ENCODE measurements at regions not wholly inside any gene's neighbourhood (a gene's known extent, or its start where the extent isn't known, plus 50 kb on each side); places are given as distances from the start of the nearest gene placed in this dataset.

GRCh38 chr4:32631831-32632230, 1911.7 kb downstream of the PCDH7 start:
- TF ChIP-seq CTCF (IDR thresholded peaks at IDR 0.05) (no peak), POLR2AphosphoS5 (IDR thresholded peaks at IDR 0.05) (no peak)
